Neuronal stem cell (in vitro differentiated cells): ENCODE measurements at regions not wholly inside any gene's neighbourhood (a gene's known extent, or its start where the extent isn't known, plus 50 kb on each side); places are given as distances from the start of the nearest gene placed in this dataset.

Experiments
- DNase-seq: peaks from one replicate; pipeline ENCODE4 v3.0.0-alpha.2; 2013; ENCODE audit warnings: low spot score
- H2AFZ ChIP-seq: one replicate; pipeline ENCODE4 v1.6.1; 2013; ENCODE audit warnings: mild to moderate bottlenecking, low read length, inconsistent platforms
- H2AK5ac ChIP-seq: 2 replicates; pipeline ENCODE4 v1.6.1; 2013; ENCODE audit warnings: low read depth, mild to moderate bottlenecking, inconsistent platforms, low read length, moderate library complexity, mixed read lengths
- H2BK120ac ChIP-seq: 2 replicates; pipeline ENCODE4 v1.6.1; 2013; ENCODE audit warnings: low read depth, mild to moderate bottlenecking, inconsistent platforms, low read length, moderate library complexity, mixed read lengths
- H2BK12ac ChIP-seq: one replicate; pipeline ENCODE4 v1.6.1; 2013; ENCODE audit warnings: low read length, inconsistent platforms
- H2BK15ac ChIP-seq: 2 replicates; pipeline ENCODE4 v1.6.1; 2013; ENCODE audit warnings: mild to moderate bottlenecking, low read length, inconsistent platforms, mixed read lengths
- H2BK5ac ChIP-seq: one replicate; pipeline ENCODE4 v1.6.1; 2013; ENCODE audit warnings: inconsistent platforms, mild to moderate bottlenecking, low read length, moderate library complexity
- H3K14ac ChIP-seq: one replicate; pipeline ENCODE4 v1.6.1; 2013; ENCODE audit warnings: low read length, inconsistent platforms
- H3K18ac ChIP-seq: 2 replicates; pipeline ENCODE4 v1.6.1; 2013; ENCODE audit warnings: low read length, inconsistent platforms
- H3K23ac ChIP-seq: 2 replicates; pipeline ENCODE4 v1.6.1; 2013; ENCODE audit warnings: low read depth, mild to moderate bottlenecking, mixed read lengths, low read length, inconsistent platforms; ENCODE audit not compliant: poor library complexity
- H3K27ac ChIP-seq: replicated peaks from 3 replicates; pipeline ENCODE4 v1.5.1; 2013; ENCODE audit warnings: low read length, inconsistent platforms
- H3K27me3 ChIP-seq, 3 experiments: 2 replicates each; pipeline ENCODE4 v1.6.1; 2013; ENCODE audit warnings: low read length in 3 of 3, mild to moderate bottlenecking in 2 of 3, inconsistent platforms in 1 of 3, low read depth in 1 of 3, mixed read lengths in 1 of 3, moderate library complexity in 1 of 3; ENCODE audit not compliant: control insufficient read depth in 3 of 3, insufficient read depth in 3 of 3
- H3K36me3 ChIP-seq, 2 donors: replicated peaks in 1 of 2; 2 replicates each; pipeline ENCODE4 v1.6.1; 2013; ENCODE audit warnings: low read length in 2 of 2; ENCODE audit not compliant: control insufficient read depth in 2 of 2, insufficient read depth in 2 of 2
- H3K4ac ChIP-seq: 2 replicates; pipeline ENCODE4 v1.6.1; 2013; ENCODE audit warnings: inconsistent platforms, mild to moderate bottlenecking, low read length, moderate library complexity
- H3K4me1 ChIP-seq, 2 donors: 1 replicate in 1 of 2; 2 replicates in 1 of 2; pipeline ENCODE4 v1.6.1; 2013; ENCODE audit warnings: low read length in 2 of 2, low read depth in 1 of 2; ENCODE audit not compliant: control insufficient read depth in 2 of 2, insufficient read depth in 1 of 2
- H3K4me2 ChIP-seq: one replicate; pipeline ENCODE4 v1.6.1; 2013; ENCODE audit warnings: mild to moderate bottlenecking, low read length, inconsistent platforms; ENCODE audit not compliant: insufficient read depth, poor library complexity, severe bottlenecking
- H3K4me3 ChIP-seq, 2 donors: 2 replicates each; pipeline ENCODE4 v1.5.1; 2013; ENCODE audit warnings: low read length in 2 of 2, mild to moderate bottlenecking in 2 of 2, inconsistent platforms in 1 of 2, moderate library complexity in 1 of 2
- H3K79me1 ChIP-seq: one replicate; pipeline ENCODE4 v1.6.1; 2013; ENCODE audit warnings: low read depth, mild to moderate bottlenecking, inconsistent platforms, low read length, moderate library complexity
- H3K9ac ChIP-seq: one replicate; pipeline ENCODE4 v1.6.1; 2013; ENCODE audit warnings: mild to moderate bottlenecking, low read depth, low read length, inconsistent platforms; ENCODE audit not compliant: poor library complexity
- H3K9me3 ChIP-seq, 2 donors: replicated peaks in 1 of 2; 2 replicates each; pipeline versions ENCODE3 to v1.6.1; 2013; ENCODE audit warnings: low read length in 2 of 2, mild to moderate bottlenecking in 2 of 2, inconsistent platforms in 1 of 2, low read depth in 1 of 2, mixed read lengths in 1 of 2, moderate library complexity in 1 of 2; ENCODE audit not compliant: control insufficient read depth in 2 of 2, insufficient read depth in 1 of 2
- H4K8ac ChIP-seq: one replicate; pipeline ENCODE4 v1.6.1; 2013; ENCODE audit warnings: low read depth, mild to moderate bottlenecking, inconsistent platforms, low read length, moderate library complexity
- H4K91ac ChIP-seq: one replicate; pipeline ENCODE4 v1.6.1; 2013; ENCODE audit warnings: low read length, low read depth, mild to moderate bottlenecking, inconsistent platforms; ENCODE audit not compliant: poor library complexity
- WGBS, 2 donors: extraction: QIAGEN DNeasy Blood & Tissue Kit; methylation state at CpG; one replicate each; pipeline ENCODE4 v1.1.7; 2013; ENCODE audit warnings: missing lambda C conversion rate in 2 of 2, mixed read lengths in 1 of 2; ENCODE audit not compliant: insufficient read length in 2 of 2, insufficient replicate concordance in 1 of 2; ENCODE audit errors: extremely low coverage in 2 of 2; 5-methylcytosine and 5-hydroxymethylcytosine counted together

- Histone ChIP-seq H3K4me2 (no peak overlapping the region), H2AK5ac (no peak overlapping the region), H3K4me1 (peaks cover 0 to 4% of the 10 kb centered on the region in 2 donors), H3K79me1 (no peaks in the 10 kb centered on the region), H4K91ac (no peak overlapping the region), H3K14ac (no peak overlapping the region), H3K23ac (no peak overlapping the region), H2AFZ (no peak overlapping the region), H2BK120ac (no peak overlapping the region), H3K27ac (no peak overlapping the region), H3K9ac (no peak overlapping the region), H3K18ac (no peak overlapping the region), H3K9me3 (no peaks in the 10 kb centered on the region), H2BK5ac (no peak overlapping the region), H3K4ac (no peak overlapping the region), H3K27me3 (peaks cover 0 to 15% (median 2%) of the 10 kb centered on the region in 3 experiments), H3K36me3 (no peaks in the 10 kb centered on the region), H4K8ac (no peak overlapping the region), H2BK12ac (no peak overlapping the region), H3K4me3 (no peak overlapping the region), H2BK15ac (no peak overlapping the region)
- DNase-seq: no peak
- WGBS, 2 donors: no CpG with 5 or more reads among the region's 2 CpGs
Observed at GRCh38 chr3:194781617-194782016, 95.9 kb downstream of the FAM43A start.

- Histone ChIP-seq H3K4me1 (peaks cover 0 to 3% of the 10 kb centered on the region in 2 donors), H4K8ac (no peak overlapping the region), H3K14ac (no peak overlapping the region), H3K4me3 (no peak overlapping the region), H3K4ac (no peak overlapping the region), H3K9ac (no peak overlapping the region), H2AFZ (no peak overlapping the region), H2BK5ac (no peak overlapping the region), H2BK15ac (no peak overlapping the region), H4K91ac (no peak overlapping the region), H3K18ac (peak overlapping the region; percentile 16), H3K9me3 (no peaks in the 10 kb centered on the region), H3K36me3 (no peaks in the 10 kb centered on the region), H3K23ac (no peak overlapping the region), H2AK5ac (no peak overlapping the region), H2BK12ac (no peak overlapping the region), H3K4me2 (no peak overlapping the region), H2BK120ac (no peak overlapping the region), H3K27ac (no peak overlapping the region), H3K79me1 (no peaks in the 10 kb centered on the region), H3K27me3 (peaks cover 0 to 12% (median 2%) of the 10 kb centered on the region in 3 experiments)
- WGBS, 2 donors: no CpG with 5 or more reads among the region's 13 CpGs
- DNase-seq: no peak
Observed at GRCh38 chr3:194782698-194783404, 97.2 kb downstream of the FAM43A start.

GRCh38 chr3:194784361-194784760, 98.7 kb downstream of the FAM43A start:
- Histone ChIP-seq H4K8ac (no peak overlapping the region), H3K23ac (no peak overlapping the region), H3K27me3 (peaks cover 0 to 11% (median 2%) of the 10 kb centered on the region in 3 experiments), H3K4me3 (no peak overlapping the region), H3K4ac (no peak overlapping the region), H3K18ac (no peak overlapping the region), H3K9ac (no peak overlapping the region), H2BK15ac (no peak overlapping the region), H3K4me2 (no peak overlapping the region), H2AFZ (no peak overlapping the region), H2BK5ac (no peak overlapping the region), H2BK12ac (no peak overlapping the region), H2BK120ac (no peak overlapping the region), H3K14ac (no peak overlapping the region), H3K36me3 (no peaks in the 10 kb centered on the region), H3K27ac (no peak overlapping the region), H4K91ac (no peak overlapping the region), H3K9me3 (no peaks in the 10 kb centered on the region), H3K79me1 (no peaks in the 10 kb centered on the region), H2AK5ac (no peak overlapping the region), H3K4me1 (peaks cover 0 to 8% of the 10 kb centered on the region in 2 donors)
- no peak for DNase-seq
- WGBS, 2 donors: no CpG with 5 or more reads among the region's 5 CpGs

- H3K79me1 ChIP-seq: no peaks in the 10 kb centered on the region
- no peak overlapping the region for H3K9ac ChIP-seq
- no peak overlapping the region for H2AFZ ChIP-seq
- H3K9me3 ChIP-seq: no peaks in the 10 kb centered on the region
- no peak overlapping the region for H3K4me3 ChIP-seq
- H4K91ac ChIP-seq: no peak overlapping the region
- H3K14ac ChIP-seq: no peak overlapping the region
- H2BK120ac ChIP-seq: no peak overlapping the region
- no peak overlapping the region for H2AK5ac ChIP-seq
- no peak overlapping the region for H3K4ac ChIP-seq
- H3K23ac ChIP-seq: no peak overlapping the region
- H3K36me3 ChIP-seq: no peaks in the 10 kb centered on the region
- no peak for DNase-seq
- H3K27ac ChIP-seq: no peak overlapping the region
- H3K4me1 ChIP-seq: peaks cover 0 to 8% of the 10 kb centered on the region in 2 donors
- H4K8ac ChIP-seq: no peak overlapping the region
- H2BK12ac ChIP-seq: no peak overlapping the region
- no peak overlapping the region for H3K4me2 ChIP-seq
- H3K18ac ChIP-seq: no peak overlapping the region
- H2BK5ac ChIP-seq: no peak overlapping the region
- H3K27me3 ChIP-seq: peaks cover 0 to 11% (median 0%) of the 10 kb centered on the region in 3 experiments
- no peak overlapping the region for H2BK15ac ChIP-seq
- WGBS, 2 donors: no CpG with 5 or more reads among the region's 4 CpGs
Observed at GRCh38 chr3:194785315-194785714, 99.6 kb downstream of the FAM43A start.
